Jurkat, Clone E6-1 (cell line): ENCODE measurements at regions not wholly inside any gene's neighbourhood (a gene's known extent, or its start where the extent isn't known, plus 50 kb on each side); places are given as distances from the start of the nearest gene placed in this dataset.
A peak's percentile ranks its signal among the peaks of the same experiment; 100 is the strongest.
"Not testable (repeated sequence)": the region's sequence is repeated elsewhere in the genome, so short reads cannot be mapped to it uniquely, and the experiment has no call there.

Source experiments
- DNase-seq: peaks from one replicate; pipeline ENCODE4 v3.0.0-alpha.2; 2011; ENCODE audit warnings: low read depth, low spot score
- H3K4me3 ChIP-seq: 2 replicates; pipeline ENCODE4 v1.5.1; 2011; ENCODE audit warnings: mild to moderate bottlenecking, low read length, control low read depth, moderate library complexity

GRCh38 chr5:15132816-15133405, 261.3 kb upstream of the ANKH start:
- DNase-seq = no peak
- H3K4me3 ChIP-seq = no peak overlapping the region

GRCh38 chr5:15131909-15132308, 260.3 kb upstream of the ANKH start:
- DNase-seq = no peak
- H3K4me3 ChIP-seq = no peak overlapping the region

- DNase-seq = no peak
- H3K4me3 ChIP-seq = no peak overlapping the region
Observed at GRCh38 chr5:15124871-15125568, 253.4 kb upstream of the ANKH start.

- no peak overlapping the region for H3K4me3 ChIP-seq
- no peak for DNase-seq
Observed at GRCh38 chr5:15124461-15124860, 252.9 kb upstream of the ANKH start.

- no peak for DNase-seq
Observed at GRCh38 chr5:15117688-15118087, 246.1 kb upstream of the ANKH start.

GRCh38 chr5:15116996-15117395, 245.4 kb upstream of the ANKH start:
- no peak for DNase-seq
- no peak overlapping the region for H3K4me3 ChIP-seq

More at GRCh38 chr5:15117688-15118087, 246.1 kb upstream of the ANKH start:
- no peak overlapping the region for H3K4me3 ChIP-seq

- no peak for DNase-seq
- no peak overlapping the region for H3K4me3 ChIP-seq
Observed at GRCh38 chr5:15106530-15107283, 235.1 kb upstream of the ANKH start.

- no peak overlapping the region for H3K4me3 ChIP-seq
- peak; percentile 56 for DNase-seq
Observed at GRCh38 chr5:15105799-15106393, 234.3 kb upstream of the ANKH start.

GRCh38 chr5:15103864-15104263, 232.3 kb upstream of the ANKH start:
- no peak overlapping the region for H3K4me3 ChIP-seq
- no peak for DNase-seq

GRCh38 chr5:15103130-15103529, 231.6 kb upstream of the ANKH start:
- no peak overlapping the region for H3K4me3 ChIP-seq
- no peak for DNase-seq

- no peak overlapping the region for H3K4me3 ChIP-seq
Observed at GRCh38 chr5:15097552-15097951, 226.0 kb upstream of the ANKH start.

GRCh38 chr5:15096686-15097085, 225.1 kb upstream of the ANKH start:
- DNase-seq, H3K4me3 ChIP-seq: not testable (repeated sequence)

More at GRCh38 chr5:15097552-15097951, 226.0 kb upstream of the ANKH start:
- no peak for DNase-seq

- no peak for DNase-seq
- no peak overlapping the region for H3K4me3 ChIP-seq
Observed at GRCh38 chr5:15092801-15093200, 221.2 kb upstream of the ANKH start.

GRCh38 chr5:15085671-15086070, 214.1 kb upstream of the ANKH start:
- no peak for DNase-seq

GRCh38 chr5:15082096-15082495, 210.5 kb upstream of the ANKH start:
- no peak overlapping the region for H3K4me3 ChIP-seq
- DNase-seq = no peak

More at GRCh38 chr5:15085671-15086070, 214.1 kb upstream of the ANKH start:
- H3K4me3 ChIP-seq = no peak overlapping the region

- DNase-seq = no peak
- no peak overlapping the region for H3K4me3 ChIP-seq
Observed at GRCh38 chr5:15080219-15080618, 208.6 kb upstream of the ANKH start.

- DNase-seq = no peak
- H3K4me3 ChIP-seq = no peak overlapping the region
Observed at GRCh38 chr5:15079566-15079965, 208.0 kb upstream of the ANKH start.

GRCh38 chr5:15074651-15075050, 203.1 kb upstream of the ANKH start:
- no peak for DNase-seq
- H3K4me3 ChIP-seq = no peak overlapping the region

- DNase-seq = no peak
- no peak overlapping the region for H3K4me3 ChIP-seq
Observed at GRCh38 chr5:15073453-15073852, 201.9 kb upstream of the ANKH start.

- no peak for DNase-seq
- H3K4me3 ChIP-seq = no peak overlapping the region
Observed at GRCh38 chr5:15070907-15071306, 199.3 kb upstream of the ANKH start.
